ENCODE measurements at regions not wholly inside any gene's neighbourhood (a gene's known extent, or its start where the extent isn't known, plus 50 kb on each side); places are given as distances from the start of the nearest gene placed in this dataset.

- no peak for TF ChIP-seq CBX8 (IDR thresholded peaks at IDR 0.05; ENCODE audit: borderline replicate concordance, low read depth, low read length)
- TF ChIP-seq RAD21 (IDR thresholded peaks at IDR 0.05 in 1 of 2, conservative IDR thresholded peaks at IDR 0.05 in 1 of 2; ENCODE audit: low read depth in 2 of 2, low read length in 2 of 2), result no peak
- no peak for TF ChIP-seq SIN3A (conservative IDR thresholded peaks at IDR 0.05 in 1 of 2, IDR thresholded peaks at IDR 0.05 in 1 of 2; ENCODE audit: low read depth in 1 of 2, low read length in 2 of 2)
- TF ChIP-seq EP300 (IDR thresholded peaks at IDR 0.05; ENCODE audit: borderline replicate concordance in 1 of 2, low read depth in 2 of 2, low read length in 2 of 2), result no peak
- TF ChIP-seq EZH2 (IDR thresholded peaks at IDR 0.05; ENCODE audit: low read depth, low read length, severe bottlenecking), result no peak
- TF ChIP-seq MAFK (IDR thresholded peaks at IDR 0.05; ENCODE audit: low read depth, low read length), result no peak
These were observed 461.6 kb downstream of the BCL11A start (continued) for GRCh38 chr2:60091894-60092293.
